GM11168 (cell line): ENCODE measurements at regions not wholly inside any gene's neighbourhood (a gene's known extent, or its start where the extent isn't known, plus 50 kb on each side); places are given as distances from the start of the nearest gene placed in this dataset.
"Not testable (repeated sequence)": the region's sequence is repeated elsewhere in the genome, so short reads cannot be mapped to it uniquely, and the experiment has no call there.

Source experiments
- in situ Hi-C: fragments of 300-500 bp; cut with MboI; formaldehyde crosslinking; loops from one replicate; pipeline ENCODE4 v1.12.0; 2022; ENCODE audit warnings: low sequenced_read_pairs; ENCODE audit not compliant: unreplicated experiment

DNA sequence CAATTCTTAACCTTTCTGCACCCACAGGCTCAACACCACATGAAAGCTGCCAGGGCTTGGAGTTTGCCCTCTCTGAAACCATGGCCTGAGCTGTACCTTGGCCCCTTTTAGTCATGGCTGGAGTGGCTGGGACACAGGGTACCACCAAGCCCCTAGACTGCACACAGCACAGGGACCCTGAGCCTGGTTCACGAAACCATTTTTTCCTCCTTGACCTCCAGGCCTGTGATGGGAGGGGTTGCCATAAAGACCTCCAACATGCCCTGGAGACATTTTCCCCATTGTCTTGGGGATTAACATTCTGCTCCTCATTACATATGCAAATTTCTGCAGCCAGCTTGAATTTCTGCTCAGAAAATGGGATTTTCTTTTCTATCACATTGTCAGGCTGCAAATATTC, 113.4 kb downstream of the XPNPEP1 start:
- in situ Hi-C loops = not testable (repeated sequence)

DNA sequence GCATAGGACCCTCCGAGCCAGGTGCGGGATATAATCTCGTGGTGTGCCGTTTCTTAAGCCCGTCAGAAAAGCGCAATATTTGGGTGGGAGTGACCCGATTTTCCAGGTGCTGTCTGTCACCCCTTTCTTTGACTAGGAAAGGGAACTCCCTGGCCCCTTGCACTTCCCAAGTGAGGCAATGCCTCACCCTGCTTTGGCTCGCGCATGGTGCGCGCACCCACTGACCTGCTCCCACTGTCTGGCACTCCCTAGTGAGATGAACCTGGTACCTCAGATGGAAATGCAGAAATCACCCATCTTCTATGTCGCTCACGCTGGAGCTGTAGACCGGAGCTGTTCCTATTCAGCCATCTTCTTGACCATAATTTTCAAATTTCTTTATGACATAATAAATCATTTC, 122.1 kb downstream of the XPNPEP1 start:
- in situ Hi-C loops = not testable (repeated sequence)

DNA sequence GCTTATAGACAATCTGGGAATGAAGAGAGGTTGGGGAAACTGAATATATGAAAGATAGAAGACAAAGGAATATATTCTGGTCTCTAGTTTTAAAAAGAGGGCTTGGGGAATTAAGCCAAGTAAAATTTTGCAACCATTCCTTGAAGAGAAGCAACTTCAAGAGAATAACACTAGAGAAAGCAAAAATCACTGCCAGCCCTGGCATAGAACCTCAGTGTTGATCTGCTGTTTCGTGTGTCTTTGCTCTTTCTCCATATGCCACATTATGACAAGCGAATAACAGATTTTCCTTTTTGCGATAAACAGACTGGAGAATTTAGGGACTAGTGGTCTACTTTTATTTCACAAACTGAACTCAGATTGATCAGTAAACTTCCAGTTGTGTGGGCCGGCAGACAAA, 132.7 kb downstream of the XPNPEP1 start:
- in situ Hi-C loops = no loop called here

GRCh38 chr10:109784236-109784635, 139.1 kb downstream of the XPNPEP1 start:
- in situ Hi-C loops = no loop called here

- in situ Hi-C loops = no loop called here
Observed at GRCh38 chr10:109783286-109783685, 140.0 kb downstream of the XPNPEP1 start.

DNA sequence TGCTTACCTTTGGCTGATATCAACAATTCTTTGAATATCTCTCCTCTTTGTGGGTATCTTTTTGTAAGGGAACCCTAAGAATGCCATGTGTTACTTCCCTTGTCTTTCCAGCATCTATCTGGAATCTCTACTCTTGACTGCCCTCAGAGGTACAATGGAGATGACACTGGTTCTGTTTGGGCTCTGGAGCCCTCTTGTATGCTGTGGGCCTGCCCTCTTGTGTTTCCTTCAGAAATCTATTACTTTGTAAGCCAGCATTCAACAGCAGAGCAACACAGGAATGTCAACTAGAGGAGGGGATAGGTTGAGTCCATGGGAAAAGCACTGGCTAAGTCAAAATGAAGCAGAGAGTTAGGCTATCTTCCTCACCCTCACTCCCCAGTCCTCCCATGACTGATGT, 142.3 kb downstream of the XPNPEP1 start:
- in situ Hi-C loops = no loop called here

DNA sequence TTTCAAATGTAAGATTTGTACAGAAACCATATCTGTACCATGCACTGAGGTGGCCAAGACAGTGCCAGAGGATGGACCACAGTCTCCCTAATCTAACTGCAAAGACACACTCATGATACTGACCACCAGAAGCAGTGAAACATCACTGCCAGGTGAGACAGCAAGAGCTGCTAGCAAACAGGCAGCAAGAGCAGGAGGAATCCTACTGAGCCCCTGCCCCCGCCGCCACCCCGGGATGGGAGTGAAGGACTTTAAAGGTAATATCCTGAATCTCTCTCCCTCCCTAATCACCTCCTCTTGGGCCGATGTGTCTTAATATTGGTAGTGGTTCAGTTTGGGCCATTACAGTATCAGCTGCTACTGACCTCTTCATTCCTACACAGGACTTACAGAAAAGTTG, 144.3 kb downstream of the XPNPEP1 start:
- in situ Hi-C loops = no loop called here

DNA sequence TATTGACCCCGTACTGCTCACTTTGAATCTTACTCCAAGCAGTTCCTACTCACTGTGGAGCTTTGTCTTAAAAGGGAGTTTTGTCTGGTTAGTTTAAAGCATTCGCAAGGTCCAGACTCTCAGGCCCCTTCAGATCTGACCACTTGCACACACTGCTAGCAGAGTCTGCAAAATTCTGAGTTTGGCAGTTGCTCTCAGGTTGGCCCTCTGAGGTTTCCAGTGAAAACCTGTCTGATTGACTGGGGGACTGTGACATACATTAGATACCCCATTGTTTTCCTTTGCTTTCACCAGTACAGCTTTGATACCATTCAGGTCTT, 149.2 kb downstream of the XPNPEP1 start:
- in situ Hi-C loops = no loop called here

GRCh38 chr10:109773288-109774120, 149.8 kb downstream of the XPNPEP1 start:
- in situ Hi-C loops = no loop called here

DNA sequence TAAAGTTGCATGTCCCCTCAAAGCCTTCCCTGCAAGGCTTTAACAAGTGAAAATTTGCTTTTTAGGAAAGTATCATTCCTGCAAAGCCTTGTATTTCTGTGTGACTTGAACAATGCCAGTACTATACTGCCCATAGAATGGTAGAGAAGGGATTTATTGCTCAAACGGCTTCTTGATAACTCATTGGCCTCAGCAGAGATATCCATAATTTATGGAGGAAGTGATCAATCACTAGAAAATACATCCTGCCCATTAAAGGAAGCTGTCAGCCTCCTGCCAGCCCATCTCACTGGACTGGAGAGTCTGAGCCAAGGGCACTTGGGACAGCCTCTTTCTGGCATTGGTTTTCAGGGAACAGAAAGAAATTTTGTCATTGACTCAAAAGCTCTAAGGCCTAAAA, 152.6 kb downstream of the XPNPEP1 start:
- in situ Hi-C loops = no loop called here

DNA sequence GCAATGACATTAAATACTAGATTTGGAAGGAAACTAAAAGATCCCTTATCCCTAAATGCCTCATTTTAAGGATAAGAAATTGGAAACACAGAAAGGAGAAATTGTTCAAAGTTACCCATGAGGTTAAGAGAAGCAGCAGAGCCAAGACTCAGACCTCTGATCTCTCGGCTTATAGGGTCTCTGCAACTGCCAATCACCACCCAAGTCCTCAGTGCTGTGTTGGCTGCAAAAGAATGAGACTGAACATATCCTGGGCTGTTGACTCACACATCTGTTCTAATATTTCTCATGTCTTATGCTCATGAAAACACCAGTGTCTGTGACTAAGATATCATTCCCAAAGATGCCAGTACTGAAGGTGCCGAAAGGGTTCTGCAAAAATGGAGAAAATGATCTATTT, 153.3 kb downstream of the XPNPEP1 start:
- in situ Hi-C loops = no loop called here

- in situ Hi-C loops = no loop called here
Observed at GRCh38 chr10:109765838-109766237, 157.5 kb downstream of the XPNPEP1 start.

- in situ Hi-C loops = no loop called here
Observed at GRCh38 chr10:109762555-109762954, 160.8 kb downstream of the XPNPEP1 start.

GRCh38 chr10:109757670-109758069, 165.6 kb downstream of the XPNPEP1 start:
- in situ Hi-C loops = not testable (repeated sequence)

GRCh38 chr10:109746861-109747260, 176.4 kb downstream of the XPNPEP1 start:
- in situ Hi-C loops = no loop called here

- in situ Hi-C loops = no loop called here
Observed at GRCh38 chr10:109744020-109744419, 179.3 kb downstream of the XPNPEP1 start.

GRCh38 chr10:109743574-109743973, 179.7 kb downstream of the XPNPEP1 start:
- in situ Hi-C loops = no loop called here

GRCh38 chr10:109743146-109743545, 180.2 kb downstream of the XPNPEP1 start:
- in situ Hi-C loops = no loop called here

GRCh38 chr10:109741712-109742111, 181.6 kb downstream of the XPNPEP1 start:
- in situ Hi-C loops = no loop called here

- in situ Hi-C loops = no loop called here
Observed at GRCh38 chr10:109740436-109740835, 182.9 kb downstream of the XPNPEP1 start.

DNA sequence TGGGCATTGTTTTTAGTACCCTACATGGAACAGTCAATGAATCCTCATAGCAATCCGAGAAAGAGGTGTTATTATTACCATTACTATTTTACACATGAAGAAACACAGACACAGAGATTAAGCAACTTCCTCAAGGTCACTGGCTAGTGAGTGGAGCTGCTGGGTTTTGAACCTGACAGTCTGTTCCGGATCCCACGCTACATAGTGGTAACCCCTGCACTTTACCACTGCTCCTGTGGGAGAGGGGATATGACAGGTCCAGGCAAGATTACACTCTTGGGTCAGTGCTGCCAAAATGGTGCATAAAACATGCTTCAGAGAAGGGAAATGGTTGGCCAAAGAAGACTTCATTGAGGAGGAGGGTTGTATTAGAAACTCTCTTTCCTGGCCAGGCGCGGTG, 185.7 kb downstream of the XPNPEP1 start:
- in situ Hi-C loops = no loop called here

DNA sequence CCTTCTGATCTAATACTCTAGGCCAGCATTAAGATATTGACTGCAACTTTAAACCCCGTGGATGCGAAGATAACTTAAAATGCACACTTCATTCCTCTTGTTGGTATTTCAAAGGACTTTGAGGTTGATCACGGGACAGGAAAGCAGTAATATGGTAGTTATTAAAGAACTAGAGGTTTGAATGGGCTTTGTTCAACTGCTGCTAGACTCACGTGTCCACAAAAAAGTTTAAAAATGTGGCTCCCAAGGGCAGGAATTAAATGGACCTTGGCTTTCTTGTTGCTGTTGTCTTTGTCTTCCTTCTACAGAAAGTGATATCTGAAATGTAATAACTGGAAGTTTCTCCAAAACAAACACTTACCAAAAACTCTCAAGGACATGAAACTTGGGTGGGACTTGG, 186.3 kb downstream of the XPNPEP1 start:
- in situ Hi-C loops = no loop called here
